ENCODE measurements at regions not wholly inside any gene's neighbourhood (a gene's known extent, or its start where the extent isn't known, plus 50 kb on each side); places are given as distances from the start of the nearest gene placed in this dataset.

GRCh38 chr3:14300721-14301399 lies 101.5 kb upstream of the SLC6A6 start:
- TF ChIP-seq CTCF (IDR thresholded peaks at IDR 0.05) = no peak
- H3K4me3 ChIP-seq = no peak overlapping the region
- H3K9me3 ChIP-seq = no peaks in the 10 kb centered on the region
- no peak overlapping the region for H3K27ac ChIP-seq
- H3K36me3 ChIP-seq = no peaks in the 10 kb centered on the region
- peaks cover 0 to 30% of the 10 kb centered on the region in 2 donors for H3K27me3 ChIP-seq
- DNase-seq = peak in 1 of 2 donors; percentile 69
- intact Hi-C loops (cut with DNase I; ENCODE audit: low total_unique reads) = no loop called here
- peaks cover 0 to 6% (median 0%) of the 10 kb centered on the region in 4 donors for H3K4me1 ChIP-seq

GRCh38 chr3:14301558-14301957 lies 100.8 kb upstream of the SLC6A6 start:
- intact Hi-C loops (cut with DNase I; ENCODE audit: low total_unique reads) = no loop called here
- DNase-seq = peak; percentile 27 to 75
- H3K27ac ChIP-seq = no peak overlapping the region
- H3K4me1 ChIP-seq = peaks cover 0 to 6% (median 0%) of the 10 kb centered on the region in 4 donors
- H3K27me3 ChIP-seq = peaks cover 0 to 30% of the 10 kb centered on the region in 2 donors
- no peaks in the 10 kb centered on the region for H3K36me3 ChIP-seq
- H3K9me3 ChIP-seq = no peaks in the 10 kb centered on the region
- H3K4me3 ChIP-seq = no peak overlapping the region
- TF ChIP-seq CTCF (IDR thresholded peaks at IDR 0.05) = no peak

GRCh38 chr3:14303336-14304100 lies 98.9 kb upstream of the SLC6A6 start:
- H3K27ac ChIP-seq = no peak overlapping the region
- H3K9me3 ChIP-seq = no peaks in the 10 kb centered on the region
- H3K4me1 ChIP-seq = no peaks in the 10 kb centered on the region
- no peak overlapping the region for H3K4me3 ChIP-seq
- intact Hi-C loops (cut with DNase I; ENCODE audit: low total_unique reads) = no loop called here
- TF ChIP-seq CTCF (IDR thresholded peaks at IDR 0.05) = no peak
- DNase-seq = no peak
- no peaks in the 10 kb centered on the region for H3K36me3 ChIP-seq
- H3K27me3 ChIP-seq = peaks cover 0 to 26% of the 10 kb centered on the region in 2 donors

GRCh38 chr3:14304101-14305045 lies 98.0 kb upstream of the SLC6A6 start:
- DNase-seq = no peak
- H3K27me3 ChIP-seq = peaks cover 0 to 21% of the 10 kb centered on the region in 2 donors
- H3K4me1 ChIP-seq = no peaks in the 10 kb centered on the region
- H3K27ac ChIP-seq = no peak overlapping the region
- H3K9me3 ChIP-seq = peaks cover 0 to 3% (median 0%) of the 10 kb centered on the region in 3 donors
- intact Hi-C loops (cut with DNase I; ENCODE audit: low total_unique reads) = no loop called here
- TF ChIP-seq CTCF (IDR thresholded peaks at IDR 0.05) = no peak
- H3K4me3 ChIP-seq = no peak overlapping the region
- H3K36me3 ChIP-seq = no peaks in the 10 kb centered on the region

GRCh38 chr3:14305324-14305723 lies 97.1 kb upstream of the SLC6A6 start:
- TF ChIP-seq CTCF (IDR thresholded peaks at IDR 0.05) = no peak
- no peak overlapping the region for H3K27ac ChIP-seq
- intact Hi-C loops (cut with DNase I; ENCODE audit: low total_unique reads) = no loop called here
- H3K9me3 ChIP-seq = peaks cover 0 to 3% (median 0%) of the 10 kb centered on the region in 3 donors
- no peak for DNase-seq
- no peaks in the 10 kb centered on the region for H3K4me1 ChIP-seq
- H3K4me3 ChIP-seq = no peak overlapping the region
- H3K27me3 ChIP-seq = peaks cover 0 to 18% of the 10 kb centered on the region in 2 donors
- H3K36me3 ChIP-seq = no peaks in the 10 kb centered on the region

Data from tibial artery (tissue), 4 donors.